GM23338 (cell line): ENCODE measurements at regions not wholly inside any gene's neighbourhood (a gene's known extent, or its start where the extent isn't known, plus 50 kb on each side); places are given as distances from the start of the nearest gene placed in this dataset.

Experiments
- ATAC-seq: fragments of 200-7000 bp; cut with Tn5 transposase; 3 replicates; pipeline ENCODE4 v1.9.1; 2020
- DNase-seq: peaks from one replicate; pipeline ENCODE4 v3.0.0-alpha.2; 2015; ENCODE audit warnings: low spot score
- H2AFZ ChIP-seq: fragments of 200-600 bp; sonication (generic); 2 replicates; pipeline ENCODE4 v1.8.0; 2016; ENCODE audit warnings: antibody characterized with exemption, mild to moderate bottlenecking, moderate library complexity
- H3F3A ChIP-seq: fragments of 200-600 bp; sonication (generic); replicated peaks from 2 replicates; pipeline ENCODE4 v1.8.0; 2017; ENCODE audit warnings: antibody characterized with exemption, mixed run types, low read depth
- H3K27ac ChIP-seq: fragments of 200-600 bp; sonication (generic); 2 replicates; pipeline ENCODE4 v1.6.1; 2016; ENCODE audit warnings: low read depth
- H3K27me3 ChIP-seq: fragments of 200-600 bp; sonication (generic); 2 replicates; pipeline ENCODE4 v1.8.0; 2016; ENCODE audit warnings: mild to moderate bottlenecking, mixed run types, moderate library complexity; ENCODE audit not compliant: insufficient read depth
- H3K36me3 ChIP-seq: fragments of 200-600 bp; sonication (generic); 2 replicates; pipeline ENCODE4 v1.8.0; 2016; ENCODE audit warnings: mild to moderate bottlenecking; ENCODE audit not compliant: insufficient read depth
- H3K4me1 ChIP-seq: fragments of 200-600 bp; sonication (generic); 2 replicates; pipeline ENCODE4 v1.8.0; 2016; ENCODE audit warnings: mild to moderate bottlenecking, moderate library complexity; ENCODE audit not compliant: insufficient read depth
- H3K4me2 ChIP-seq: fragments of 200-600 bp; sonication (generic); 2 replicates; pipeline ENCODE4 v1.7.1; 2017; ENCODE audit warnings: mixed run types
- H3K4me3 ChIP-seq: fragments of 200-600 bp; sonication (generic); 2 replicates; pipeline ENCODE4 v1.6.1; 2016; ENCODE audit warnings: mixed run types
- H3K79me2 ChIP-seq: fragments of 200-600 bp; sonication (generic); replicated peaks from 2 replicates; pipeline ENCODE4 v1.8.0; 2017; ENCODE audit warnings: mild to moderate bottlenecking; ENCODE audit not compliant: insufficient read depth
- H3K9me2 ChIP-seq: fragments of 200-600 bp; sonication (generic); 2 replicates; pipeline ENCODE4 v1.8.0; 2017; ENCODE audit not compliant: insufficient read depth
- H4K20me1 ChIP-seq: fragments of 200-600 bp; sonication (generic); replicated peaks from 2 replicates; pipeline ENCODE4 v1.8.0; 2017; ENCODE audit warnings: mild to moderate bottlenecking; ENCODE audit not compliant: insufficient read depth
- H3K27ac Mint-ChIP-seq: 2 replicates; pipeline ENCODE4 v1.8.0; 2020; ENCODE audit warnings: inconsistent platforms, mild to moderate bottlenecking, moderate library complexity, mixed read lengths
- H3K27me3 Mint-ChIP-seq: 3 replicates; pipeline ENCODE4 v1.8.0; 2022; ENCODE audit warnings: low read depth, mild to moderate bottlenecking, moderate library complexity, mixed read lengths, inconsistent platforms; ENCODE audit not compliant: insufficient read depth, poor library complexity
- H3K36me3 Mint-ChIP-seq: 3 replicates; pipeline ENCODE4 v1.8.0; 2021; ENCODE audit warnings: low read depth, mild to moderate bottlenecking, inconsistent platforms, moderate library complexity, mixed read lengths
- H3K4me1 Mint-ChIP-seq: 3 replicates; pipeline ENCODE4 v1.8.0; 2020; ENCODE audit warnings: mild to moderate bottlenecking, inconsistent platforms, mixed read lengths
- H3K4me3 Mint-ChIP-seq: 3 replicates; pipeline ENCODE4 v1.8.0; 2021; ENCODE audit warnings: moderate library complexity, mild to moderate bottlenecking, inconsistent platforms, mixed read lengths
- H3K9me3 Mint-ChIP-seq: 3 replicates; pipeline ENCODE4 v1.8.0; 2020; ENCODE audit warnings: moderate library complexity, mild to moderate bottlenecking, inconsistent platforms, mixed read lengths
- CREB1 ChIP-seq: fragments of 250-450 bp; sonication (Bioruptor Pico); IDR thresholded peaks from 2 replicates; pipeline ENCODE4 v1.5.0; 2020; ENCODE audit warnings: low read depth, mild to moderate bottlenecking, moderate library complexity
- EZH2 ChIP-seq: fragments of 200-600 bp; sonication (generic); IDR thresholded peaks from one replicate; pipeline ENCODE4 v1.8.0; 2017; ENCODE audit warnings: antibody characterized with exemption, mild to moderate bottlenecking, low read depth; ENCODE audit not compliant: unreplicated experiment
- EZH2phosphoT487 ChIP-seq: fragments of 200-600 bp; sonication (generic); IDR thresholded peaks from one replicate; pipeline ENCODE4 v1.8.1; 2018; ENCODE audit warnings: antibody characterized with exemption; ENCODE audit not compliant: unreplicated experiment
- JUNB ChIP-seq: IDR thresholded peaks from one replicate; pipeline ENCODE4 v1.6.1; 2016; ENCODE audit warnings: antibody characterized with exemption; ENCODE audit not compliant: unreplicated experiment
- NANOG ChIP-seq: IDR thresholded peaks from 2 replicates; pipeline ENCODE4 v1.6.1; 2016; ENCODE audit warnings: antibody characterized with exemption, borderline replicate concordance
- POLR2AphosphoS5 ChIP-seq: IDR thresholded peaks from 2 replicates; pipeline ENCODE4 v1.6.1; 2016; ENCODE audit warnings: antibody characterized with exemption, low read depth
- STAT1 ChIP-seq: IDR thresholded peaks from one replicate; pipeline ENCODE4 v1.6.1; 2016; ENCODE audit warnings: antibody characterized with exemption; ENCODE audit not compliant: unreplicated experiment
- ZNF114 ChIP-seq: fragments of 250-450 bp; sonication (Bioruptor Pico); IDR thresholded peaks from 2 replicates; pipeline ENCODE4 v1.5.0; 2020; ENCODE audit warnings: mild to moderate bottlenecking, moderate library complexity
- ZNF331 ChIP-seq: fragments of 250-450 bp; sonication (Bioruptor Pico); IDR thresholded peaks from 2 replicates; pipeline ENCODE4 v1.5.0; 2020; ENCODE audit warnings: low read depth, mild to moderate bottlenecking, moderate library complexity
- TF ChIP-seq, protein P1 (sequence below): IDR thresholded peaks from 2 replicates; pipeline ENCODE4 v1.6.1; 2016; ENCODE audit warnings: antibody characterized with exemption
- TF ChIP-seq, protein P2 (sequence below): fragments of 250-450 bp; sonication (Bioruptor Pico); IDR thresholded peaks from 2 replicates; pipeline ENCODE4 v1.5.0; 2020; ENCODE audit warnings: mild to moderate bottlenecking, moderate library complexity
- TF ChIP-seq, protein P3 (sequence below), 2 experiments: fragments of 200-600 bp in 1 of 2; sonication (generic) in 1 of 2; conservative IDR thresholded peaks; 2 replicates each; pipeline versions ENCODE4 v1.5.1 to v1.6.1; 2016 to 2017; ENCODE audit warnings: antibody characterized with exemption in 2 of 2, low read depth in 2 of 2, mild to moderate bottlenecking in 2 of 2, moderate library complexity in 1 of 2
- TF ChIP-seq, protein P4 (sequence below): IDR thresholded peaks from one replicate; pipeline ENCODE4 v1.6.1; 2018; ENCODE audit warnings: antibody characterized with exemption; ENCODE audit not compliant: unreplicated experiment

DNA sequence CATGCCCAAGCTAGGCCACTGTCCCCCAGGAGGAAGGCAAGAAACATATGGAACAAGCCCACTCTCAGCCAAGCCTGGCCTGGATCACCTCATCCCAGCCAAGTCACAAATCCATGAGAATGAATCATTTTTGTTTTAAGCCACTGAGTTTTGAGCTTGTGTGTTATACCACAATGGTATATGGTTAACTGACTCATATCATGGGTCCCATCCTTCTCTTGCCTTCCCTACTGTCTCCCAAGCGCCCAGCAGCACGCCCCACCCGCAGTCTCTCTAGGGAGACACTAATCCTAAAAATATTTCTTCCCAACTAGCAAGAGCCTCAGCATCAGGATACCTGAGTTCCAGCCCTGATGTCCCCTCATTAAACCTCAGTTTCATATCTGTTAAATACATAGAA is 248.1 kb downstream of the CDK5RAP2 start:
- no peak for DNase-seq
- TF ChIP-seq EZH2phosphoT487 (no peak), ZNF114 (no peak), EZH2 (no peak), POLR2AphosphoS5 (no peak), ZNF331 (CRISPR knock-in tag) (no peak), NANOG (no peak), JUNB (no peak), STAT1 (no peak), CREB1 (CRISPR knock-in tag) (no peak)
- TF ChIP-seq, protein P1, sequence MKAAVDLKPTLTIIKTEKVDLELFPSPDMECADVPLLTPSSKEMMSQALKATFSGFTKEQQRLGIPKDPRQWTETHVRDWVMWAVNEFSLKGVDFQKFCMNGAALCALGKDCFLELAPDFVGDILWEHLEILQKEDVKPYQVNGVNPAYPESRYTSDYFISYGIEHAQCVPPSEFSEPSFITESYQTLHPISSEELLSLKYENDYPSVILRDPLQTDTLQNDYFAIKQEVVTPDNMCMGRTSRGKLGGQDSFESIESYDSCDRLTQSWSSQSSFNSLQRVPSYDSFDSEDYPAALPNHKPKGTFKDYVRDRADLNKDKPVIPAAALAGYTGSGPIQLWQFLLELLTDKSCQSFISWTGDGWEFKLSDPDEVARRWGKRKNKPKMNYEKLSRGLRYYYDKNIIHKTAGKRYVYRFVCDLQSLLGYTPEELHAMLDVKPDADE, result no peak
- TF ChIP-seq, protein P2, sequence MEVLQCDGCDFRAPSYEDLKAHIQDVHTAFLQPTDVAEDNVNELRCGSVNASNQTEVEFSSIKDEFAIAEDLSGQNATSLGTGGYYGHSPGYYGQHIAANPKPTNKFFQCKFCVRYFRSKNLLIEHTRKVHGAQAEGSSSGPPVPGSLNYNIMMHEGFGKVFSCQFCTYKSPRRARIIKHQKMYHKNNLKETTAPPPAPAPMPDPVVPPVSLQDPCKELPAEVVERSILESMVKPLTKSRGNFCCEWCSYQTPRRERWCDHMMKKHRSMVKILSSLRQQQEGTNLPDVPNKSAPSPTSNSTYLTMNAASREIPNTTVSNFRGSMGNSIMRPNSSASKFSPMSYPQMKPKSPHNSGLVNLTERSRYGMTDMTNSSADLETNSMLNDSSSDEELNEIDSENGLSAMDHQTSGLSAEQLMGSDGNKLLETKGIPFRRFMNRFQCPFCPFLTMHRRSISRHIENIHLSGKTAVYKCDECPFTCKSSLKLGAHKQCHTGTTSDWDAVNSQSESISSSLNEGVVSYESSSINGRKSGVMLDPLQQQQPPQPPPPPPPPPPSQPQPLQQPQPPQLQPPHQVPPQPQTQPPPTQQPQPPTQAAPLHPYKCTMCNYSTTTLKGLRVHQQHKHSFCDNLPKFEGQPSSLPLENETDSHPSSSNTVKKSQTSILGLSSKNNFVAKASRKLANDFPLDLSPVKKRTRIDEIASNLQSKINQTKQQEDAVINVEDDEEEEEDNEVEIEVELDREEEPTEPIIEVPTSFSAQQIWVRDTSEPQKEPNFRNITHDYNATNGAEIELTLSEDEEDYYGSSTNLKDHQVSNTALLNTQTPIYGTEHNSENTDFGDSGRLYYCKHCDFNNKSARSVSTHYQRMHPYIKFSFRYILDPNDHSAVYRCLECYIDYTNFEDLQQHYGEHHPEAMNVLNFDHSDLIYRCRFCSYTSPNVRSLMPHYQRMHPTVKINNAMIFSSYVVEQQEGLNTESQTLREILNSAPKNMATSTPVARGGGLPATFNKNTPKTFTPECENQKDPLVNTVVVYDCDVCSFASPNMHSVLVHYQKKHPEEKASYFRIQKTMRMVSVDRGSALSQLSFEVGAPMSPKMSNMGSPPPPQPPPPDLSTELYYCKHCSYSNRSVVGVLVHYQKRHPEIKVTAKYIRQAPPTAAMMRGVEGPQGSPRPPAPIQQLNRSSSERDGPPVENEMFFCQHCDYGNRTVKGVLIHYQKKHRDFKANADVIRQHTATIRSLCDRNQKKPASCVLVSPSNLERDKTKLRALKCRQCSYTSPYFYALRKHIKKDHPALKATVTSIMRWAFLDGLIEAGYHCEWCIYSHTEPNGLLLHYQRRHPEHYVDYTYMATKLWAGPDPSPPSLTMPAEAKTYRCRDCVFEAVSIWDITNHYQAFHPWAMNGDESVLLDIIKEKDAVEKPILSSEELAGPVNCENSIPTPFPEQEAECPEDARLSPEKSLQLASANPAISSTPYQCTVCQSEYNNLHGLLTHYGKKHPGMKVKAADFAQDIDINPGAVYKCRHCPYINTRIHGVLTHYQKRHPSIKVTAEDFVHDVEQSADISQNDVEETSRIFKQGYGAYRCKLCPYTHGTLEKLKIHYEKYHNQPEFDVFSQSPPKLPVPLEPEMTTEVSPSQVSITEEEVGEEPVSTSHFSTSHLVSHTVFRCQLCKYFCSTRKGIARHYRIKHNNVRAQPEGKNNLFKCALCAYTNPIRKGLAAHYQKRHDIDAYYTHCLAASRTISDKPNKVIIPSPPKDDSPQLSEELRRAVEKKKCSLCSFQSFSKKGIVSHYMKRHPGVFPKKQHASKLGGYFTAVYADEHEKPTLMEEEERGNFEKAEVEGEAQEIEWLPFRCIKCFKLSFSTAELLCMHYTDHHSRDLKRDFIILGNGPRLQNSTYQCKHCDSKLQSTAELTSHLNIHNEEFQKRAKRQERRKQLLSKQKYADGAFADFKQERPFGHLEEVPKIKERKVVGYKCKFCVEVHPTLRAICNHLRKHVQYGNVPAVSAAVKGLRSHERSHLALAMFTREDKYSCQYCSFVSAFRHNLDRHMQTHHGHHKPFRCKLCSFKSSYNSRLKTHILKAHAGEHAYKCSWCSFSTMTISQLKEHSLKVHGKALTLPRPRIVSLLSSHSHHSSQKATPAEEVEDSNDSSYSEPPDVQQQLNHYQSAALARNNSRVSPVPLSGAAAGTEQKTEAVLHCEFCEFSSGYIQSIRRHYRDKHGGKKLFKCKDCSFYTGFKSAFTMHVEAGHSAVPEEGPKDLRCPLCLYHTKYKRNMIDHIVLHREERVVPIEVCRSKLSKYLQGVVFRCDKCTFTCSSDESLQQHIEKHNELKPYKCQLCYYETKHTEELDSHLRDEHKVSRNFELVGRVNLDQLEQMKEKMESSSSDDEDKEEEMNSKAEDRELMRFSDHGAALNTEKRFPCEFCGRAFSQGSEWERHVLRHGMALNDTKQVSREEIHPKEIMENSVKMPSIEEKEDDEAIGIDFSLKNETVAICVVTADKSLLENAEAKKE (CRISPR knock-in tag), result no peak
- TF ChIP-seq, protein P3, sequence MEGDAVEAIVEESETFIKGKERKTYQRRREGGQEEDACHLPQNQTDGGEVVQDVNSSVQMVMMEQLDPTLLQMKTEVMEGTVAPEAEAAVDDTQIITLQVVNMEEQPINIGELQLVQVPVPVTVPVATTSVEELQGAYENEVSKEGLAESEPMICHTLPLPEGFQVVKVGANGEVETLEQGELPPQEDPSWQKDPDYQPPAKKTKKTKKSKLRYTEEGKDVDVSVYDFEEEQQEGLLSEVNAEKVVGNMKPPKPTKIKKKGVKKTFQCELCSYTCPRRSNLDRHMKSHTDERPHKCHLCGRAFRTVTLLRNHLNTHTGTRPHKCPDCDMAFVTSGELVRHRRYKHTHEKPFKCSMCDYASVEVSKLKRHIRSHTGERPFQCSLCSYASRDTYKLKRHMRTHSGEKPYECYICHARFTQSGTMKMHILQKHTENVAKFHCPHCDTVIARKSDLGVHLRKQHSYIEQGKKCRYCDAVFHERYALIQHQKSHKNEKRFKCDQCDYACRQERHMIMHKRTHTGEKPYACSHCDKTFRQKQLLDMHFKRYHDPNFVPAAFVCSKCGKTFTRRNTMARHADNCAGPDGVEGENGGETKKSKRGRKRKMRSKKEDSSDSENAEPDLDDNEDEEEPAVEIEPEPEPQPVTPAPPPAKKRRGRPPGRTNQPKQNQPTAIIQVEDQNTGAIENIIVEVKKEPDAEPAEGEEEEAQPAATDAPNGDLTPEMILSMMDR (conservative IDR thresholded peaks at IDR 0.05; ENCODE audit: low read depth in 2 of 2), result no peak
- TF ChIP-seq, protein P4, sequence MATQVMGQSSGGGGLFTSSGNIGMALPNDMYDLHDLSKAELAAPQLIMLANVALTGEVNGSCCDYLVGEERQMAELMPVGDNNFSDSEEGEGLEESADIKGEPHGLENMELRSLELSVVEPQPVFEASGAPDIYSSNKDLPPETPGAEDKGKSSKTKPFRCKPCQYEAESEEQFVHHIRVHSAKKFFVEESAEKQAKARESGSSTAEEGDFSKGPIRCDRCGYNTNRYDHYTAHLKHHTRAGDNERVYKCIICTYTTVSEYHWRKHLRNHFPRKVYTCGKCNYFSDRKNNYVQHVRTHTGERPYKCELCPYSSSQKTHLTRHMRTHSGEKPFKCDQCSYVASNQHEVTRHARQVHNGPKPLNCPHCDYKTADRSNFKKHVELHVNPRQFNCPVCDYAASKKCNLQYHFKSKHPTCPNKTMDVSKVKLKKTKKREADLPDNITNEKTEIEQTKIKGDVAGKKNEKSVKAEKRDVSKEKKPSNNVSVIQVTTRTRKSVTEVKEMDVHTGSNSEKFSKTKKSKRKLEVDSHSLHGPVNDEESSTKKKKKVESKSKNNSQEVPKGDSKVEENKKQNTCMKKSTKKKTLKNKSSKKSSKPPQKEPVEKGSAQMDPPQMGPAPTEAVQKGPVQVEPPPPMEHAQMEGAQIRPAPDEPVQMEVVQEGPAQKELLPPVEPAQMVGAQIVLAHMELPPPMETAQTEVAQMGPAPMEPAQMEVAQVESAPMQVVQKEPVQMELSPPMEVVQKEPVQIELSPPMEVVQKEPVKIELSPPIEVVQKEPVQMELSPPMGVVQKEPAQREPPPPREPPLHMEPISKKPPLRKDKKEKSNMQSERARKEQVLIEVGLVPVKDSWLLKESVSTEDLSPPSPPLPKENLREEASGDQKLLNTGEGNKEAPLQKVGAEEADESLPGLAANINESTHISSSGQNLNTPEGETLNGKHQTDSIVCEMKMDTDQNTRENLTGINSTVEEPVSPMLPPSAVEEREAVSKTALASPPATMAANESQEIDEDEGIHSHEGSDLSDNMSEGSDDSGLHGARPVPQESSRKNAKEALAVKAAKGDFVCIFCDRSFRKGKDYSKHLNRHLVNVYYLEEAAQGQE, result no peak
- Mint-ChIP-seq H3K27ac (no peak overlapping the region), H3K4me3 (no peak overlapping the region), H3K4me1 (no peaks in the 10 kb centered on the region), H3K36me3 (no peaks in the 10 kb centered on the region; the same call in 2 of the 3 replicates), H3K9me3 (peaks cover 4% of the 10 kb centered on the region; the same call in 1 of the 3 replicates), H3K27me3 (peaks cover 7% of the 10 kb centered on the region)
- no peaks in the 10 kb centered on the region for H3K79me2 ChIP-seq
- no peaks in the 10 kb centered on the region for H3K27me3 ChIP-seq
- no peaks in the 10 kb centered on the region; the same call in 1 of the 2 replicates for H4K20me1 ChIP-seq
- no peak overlapping the region for H3K4me2 ChIP-seq
- H2AFZ ChIP-seq, result no peak overlapping the region
- ATAC-seq, result no peak
- H3F3A ChIP-seq, result no peaks in the 10 kb centered on the region
- no peak overlapping the region for H3K4me3 ChIP-seq
- no peak overlapping the region for H3K27ac ChIP-seq
- H3K36me3 ChIP-seq, result no peaks in the 10 kb centered on the region
- H3K4me1 ChIP-seq, result no peaks in the 10 kb centered on the region
- peaks cover 4% of the 10 kb centered on the region; the same call in 1 of the 2 replicates for H3K9me2 ChIP-seq
